NCI-H82 treated with DMSO at 0.1 percent for 48 hours (cell line): ENCODE measurements at regions not wholly inside any gene's neighbourhood (a gene's known extent, or its start where the extent isn't known, plus 50 kb on each side); places are given as distances from the start of the nearest gene placed in this dataset.
"Not testable (repeated sequence)": the region's sequence is repeated elsewhere in the genome, so short reads cannot be mapped to it uniquely, and the experiment has no call there.

Experiments used
- DNase-seq: peaks from one replicate; lab custom pipeline; 2025; ENCODE audit not compliant: unreplicated experiment; lab: John Stamatoyannopoulos, UW

- DNase-seq, result not testable (repeated sequence)
Observed at GRCh38 chr9:97103613-97104383, 64.9 kb upstream of the CTSV start.

GRCh38 chr9:97099540-97099939, 60.6 kb upstream of the CTSV start:
- DNase-seq, result not testable (repeated sequence)

- DNase-seq, result no peak
Observed at GRCh38 chr9:97096793-97097192, 57.9 kb upstream of the CTSV start.

- DNase-seq, result not testable (repeated sequence)
Observed at GRCh38 chr9:97089361-97089760, 50.4 kb upstream of the CTSV start.
